HepG2 (cell line): ENCODE measurements at regions not wholly inside any gene's neighbourhood (a gene's known extent, or its start where the extent isn't known, plus 50 kb on each side); places are given as distances from the start of the nearest gene placed in this dataset.

ENCODE experiments used
- ATF2 ChIP-seq: sonication (generic); formaldehyde crosslinking; IDR thresholded peaks from 2 replicates; pipeline ENCODE4 v1.4.0; 2020; ENCODE audit warnings: missing genetic modification reagents
- ATF7 ChIP-seq, 2 experiments: fragments of 450-650 bp in 1 of 2; sonication (generic) in 1 of 2; formaldehyde crosslinking in 1 of 2; IDR thresholded peaks; 2 replicates each; pipeline versions ENCODE4 v1.4.0 to v1.6.1; 2016 to 2020; ENCODE audit warnings: antibody characterized with exemption in 1 of 2, mild to moderate bottlenecking in 1 of 2, missing genetic modification reagents in 1 of 2
- BCLAF1 ChIP-seq: fragments of 450-650 bp; IDR thresholded peaks from 2 replicates; pipeline ENCODE4 v1.6.1; 2017; ENCODE audit warnings: mild to moderate bottlenecking
- CTCF ChIP-seq: sonication (generic); formaldehyde crosslinking; IDR thresholded peaks from 2 replicates; pipeline ENCODE4 v1.5.0; 2020; ENCODE audit warnings: mild to moderate bottlenecking, missing genetic modification reagents, moderate library complexity
- GABPA ChIP-seq, 2 experiments: IDR thresholded peaks; 2 replicates each; pipeline ENCODE4 v1.6.1; 2011 to 2016; ENCODE audit warnings: low read depth in 2 of 2, low read length in 1 of 2, missing biosample characterization in 1 of 2, missing genetic modification characterization in 1 of 2
- HMGA1 ChIP-seq: sonication (generic); formaldehyde crosslinking; conservative IDR thresholded peaks from 2 replicates; pipeline ENCODE4 v1.4.0; 2020; ENCODE audit warnings: missing genetic modification reagents
- IKZF5 ChIP-seq: IDR thresholded peaks from 2 replicates; pipeline ENCODE4 v1.6.1; 2018; ENCODE audit warnings: missing genetic modification reagents, mild to moderate bottlenecking, missing compliant biosample characterization
- NFKBIZ ChIP-seq: IDR thresholded peaks from 2 replicates; pipeline ENCODE4 v1.6.1; 2018; ENCODE audit warnings: missing genetic modification reagents, missing compliant biosample characterization
- PRDM4 ChIP-seq: sonication (generic); formaldehyde crosslinking; IDR thresholded peaks from 2 replicates; pipeline ENCODE4 v1.9.0; 2021; ENCODE audit warnings: missing genetic modification reagents, borderline replicate concordance
- ZFAT ChIP-seq: sonication (generic); formaldehyde crosslinking; conservative IDR thresholded peaks from 2 replicates; pipeline ENCODE4 v1.8.1; 2023; ENCODE audit warnings: missing genetic modification reagents, inconsistent platforms
- ZFX ChIP-seq: sonication (generic); formaldehyde crosslinking; IDR thresholded peaks from 2 replicates; pipeline ENCODE4 v1.4.0; 2020; ENCODE audit warnings: mild to moderate bottlenecking, low read depth, missing genetic modification reagents, moderate library complexity
- ZKSCAN1 ChIP-seq: fragments of 150-350 bp; IDR thresholded peaks from 2 replicates; pipeline ENCODE4 v1.6.1; 2014; ENCODE audit warnings: low read length
- ZNF335 ChIP-seq: sonication (generic); formaldehyde crosslinking; IDR thresholded peaks from 2 replicates; pipeline ENCODE4 v1.4.0; 2020; ENCODE audit warnings: missing genetic modification reagents

- no peak for TF ChIP-seq BCLAF1
- no peak for TF ChIP-seq CTCF (CRISPR knock-in tag)
- no peak for TF ChIP-seq ATF7 (IDR thresholded peaks at IDR 0.05)
- TF ChIP-seq ATF7 (CRISPR knock-in tag; IDR thresholded peaks at IDR 0.05), result no peak
- TF ChIP-seq IKZF5 (CRISPR knock-in tag), result no peak
- no peak for TF ChIP-seq ATF2 (CRISPR knock-in tag)
- TF ChIP-seq GABPA (IDR thresholded peaks at IDR 0.05; ENCODE audit: low read depth, low read length), result no peak
- no peak for TF ChIP-seq GABPA (CRISPR knock-in tag; IDR thresholded peaks at IDR 0.05; ENCODE audit: low read depth)
- TF ChIP-seq PRDM4 (CRISPR knock-in tag), result no peak
- TF ChIP-seq ZFX, result no peak
- no peak for TF ChIP-seq HMGA1 (CRISPR knock-in tag)
- TF ChIP-seq ZFAT (CRISPR knock-in tag), result no peak
- TF ChIP-seq ZKSCAN1, result no peak
- TF ChIP-seq ZNF335 (CRISPR knock-in tag), result no peak
- no peak for TF ChIP-seq NFKBIZ (CRISPR knock-in tag)
Measured at GRCh38 chr2:147273628-147274027, 571.2 kb upstream of the ACVR2A start.
